ENCODE measurements at regions not wholly inside any gene's neighbourhood (a gene's known extent, or its start where the extent isn't known, plus 50 kb on each side); places are given as distances from the start of the nearest gene placed in this dataset.

GRCh38 chr6:44675449-44675848 lies 287.9 kb downstream of the CDC5L start:
- TF ChIP-seq CTCF (IDR thresholded peaks at IDR 0.05) (no peak), POLR2AphosphoS5 (IDR thresholded peaks at IDR 0.05; ENCODE audit: low read depth, low read length) (no peak), REST (IDR thresholded peaks at IDR 0.05; ENCODE audit: insufficient read depth in 1 of 2, low read depth in 2 of 2, low read length in 1 of 2) (no peak)
